Type B pancreatic cell (in vitro differentiated cells): ENCODE measurements at regions not wholly inside any gene's neighbourhood (a gene's known extent, or its start where the extent isn't known, plus 50 kb on each side); places are given as distances from the start of the nearest gene placed in this dataset.
"Not testable (repeated sequence)": the region's sequence is repeated elsewhere in the genome, so short reads cannot be mapped to it uniquely, and the experiment has no call there.

ENCODE experiments used
- DNase-seq: peaks from one replicate; pipeline ENCODE4 v3.0.0; 2021; ENCODE audit warnings: mixed read lengths; ENCODE audit not compliant: unreplicated experiment; ENCODE audit errors: extremely low spot score
- H3K27ac Mint-ChIP-seq: 2 replicates; pipeline ENCODE4 v1.8.0; 2021; ENCODE audit warnings: mild to moderate bottlenecking, mixed read lengths
- H3K27me3 Mint-ChIP-seq: 2 replicates; pipeline ENCODE4 v1.8.0; 2021; ENCODE audit warnings: mixed read lengths
- H3K36me3 Mint-ChIP-seq: 2 replicates; pipeline ENCODE4 v1.8.0; 2021; ENCODE audit warnings: mixed read lengths
- H3K4me1 Mint-ChIP-seq: one replicate; pipeline ENCODE4 v1.8.0; 2021; ENCODE audit warnings: mixed read lengths; ENCODE audit not compliant: unreplicated experiment
- H3K4me3 Mint-ChIP-seq: 2 replicates; pipeline ENCODE4 v1.8.0; 2021; ENCODE audit warnings: mild to moderate bottlenecking, mixed read lengths
- H3K9me3 Mint-ChIP-seq: 2 replicates; pipeline ENCODE4 v1.8.0; 2021; ENCODE audit warnings: mixed read lengths
- CTCF ChIP-seq: fragments of 200-600 bp; sonication (generic); conservative IDR thresholded peaks from 2 replicates; pipeline ENCODE4 v1.5.0; 2021; ENCODE audit warnings: antibody characterized with exemption, mild to moderate bottlenecking

- Mint-ChIP-seq H3K27me3 (no peaks in the 10 kb centered on the region), H3K36me3 (no peaks in the 10 kb centered on the region), H3K9me3 (no peaks in the 10 kb centered on the region), H3K4me3 (no peak overlapping the region), H3K4me1 (peaks cover 22% of the 10 kb centered on the region), H3K27ac (no peak overlapping the region)
- TF ChIP-seq CTCF: no peak
- no peak for DNase-seq
Observed at GRCh38 chr4:18691431-18692200, 670.1 kb upstream of the LCORL start.

- no peaks in the 10 kb centered on the region for H3K36me3 Mint-ChIP-seq
- H3K4me1 Mint-ChIP-seq: peaks cover 22% of the 10 kb centered on the region
- no peaks in the 10 kb centered on the region for H3K27me3 Mint-ChIP-seq
- DNase-seq: no peak
- no peaks in the 10 kb centered on the region for H3K9me3 Mint-ChIP-seq
- H3K27ac Mint-ChIP-seq: no peak overlapping the region
- no peak overlapping the region for H3K4me3 Mint-ChIP-seq
- no peak for TF ChIP-seq CTCF
Observed at GRCh38 chr4:18690291-18690955, 668.9 kb upstream of the LCORL start.

GRCh38 chr4:18689308-18690115 lies 668.0 kb upstream of the LCORL start:
- H3K4me1 Mint-ChIP-seq: peaks cover 22% of the 10 kb centered on the region
- no peak overlapping the region for H3K4me3 Mint-ChIP-seq
- H3K36me3 Mint-ChIP-seq: no peaks in the 10 kb centered on the region
- H3K27ac Mint-ChIP-seq: no peak overlapping the region
- H3K9me3 Mint-ChIP-seq: peaks cover 4% of the 10 kb centered on the region
- peak; percentile 73 for DNase-seq
- TF ChIP-seq CTCF: peak; percentile 94
- H3K27me3 Mint-ChIP-seq: peaks cover 2% of the 10 kb centered on the region

GRCh38 chr4:18688351-18688750 lies 666.8 kb upstream of the LCORL start:
- H3K36me3 Mint-ChIP-seq, H3K27me3 Mint-ChIP-seq, DNase-seq, H3K9me3 Mint-ChIP-seq, H3K4me3 Mint-ChIP-seq, H3K27ac Mint-ChIP-seq: not testable (repeated sequence)
- peaks cover 22% of the 10 kb centered on the region for H3K4me1 Mint-ChIP-seq

- no peaks in the 10 kb centered on the region for H3K36me3 Mint-ChIP-seq
- peaks cover 17% of the 10 kb centered on the region for H3K4me1 Mint-ChIP-seq
- no peak for TF ChIP-seq CTCF
- H3K27ac Mint-ChIP-seq: no peak overlapping the region
- DNase-seq: no peak
- H3K4me3 Mint-ChIP-seq: no peak overlapping the region
- peaks cover 2% of the 10 kb centered on the region for H3K27me3 Mint-ChIP-seq
- peaks cover 4% of the 10 kb centered on the region for H3K9me3 Mint-ChIP-seq
Observed at GRCh38 chr4:18686338-18687037, 664.9 kb upstream of the LCORL start.
